Right lobe of liver (tissue), 4 donors: ENCODE measurements at regions not wholly inside any gene's neighbourhood (a gene's known extent, or its start where the extent isn't known, plus 50 kb on each side); places are given as distances from the start of the nearest gene placed in this dataset.

Experiments used
- CTCF ChIP-seq, 4 donors: fragments of 200-600 bp in 3 of 4; fragments of 450-650 bp in 1 of 4; IDR thresholded peaks; one replicate each; pipeline versions ENCODE4 v1.5.1 to v1.8.0; 2016 to 2022; ENCODE audit warnings: antibody characterized with exemption in 4 of 4, mild to moderate bottlenecking in 2 of 4
- POLR2A ChIP-seq: fragments of 450-650 bp; IDR thresholded peaks from one replicate; pipeline ENCODE4 v1.6.1; 2017; ENCODE audit warnings: antibody characterized with exemption, mild to moderate bottlenecking
- donor health status: DM: no; HTN: no; CAD: no.
- donor health status: DM: no; HTN: no; CAD: no.
- donor health status: DM: no; HTN: yes; CAD: no.

GRCh38 chr3:9308298-9308990 is 54.4 kb upstream of the THUMPD3 start:
- TF ChIP-seq POLR2A (no peak), CTCF (IDR thresholded peaks at IDR 0.05) (no peak)
